Fibroblast of lung (primary cell): ENCODE measurements at regions not wholly inside any gene's neighbourhood (a gene's known extent, or its start where the extent isn't known, plus 50 kb on each side); places are given as distances from the start of the nearest gene placed in this dataset.

Experiments used
- DNase-seq, 2 donors: peaks; one replicate each; pipeline versions ENCODE4 v3.0.0 to v3.0.0-alpha.2; 2010; ENCODE audit warnings: low read depth in 2 of 2
- H2AFZ ChIP-seq: 2 replicates; pipeline ENCODE4 v1.5.1; 2012; ENCODE audit warnings: low read length, control low read depth, inconsistent platforms
- H3K27ac ChIP-seq: 2 replicates; pipeline ENCODE4 v1.5.1; 2011; ENCODE audit warnings: low read length, control low read depth; ENCODE audit not compliant: insufficient read depth
- H3K27me3 ChIP-seq: 2 replicates; pipeline ENCODE4 v1.5.1; 2011; ENCODE audit warnings: mild to moderate bottlenecking, low read length; ENCODE audit not compliant: control insufficient read depth, insufficient read depth
- H3K36me3 ChIP-seq: 2 replicates; pipeline ENCODE4 v1.5.1; 2011; ENCODE audit warnings: low read length; ENCODE audit not compliant: control insufficient read depth, insufficient read depth
- H3K4me1 ChIP-seq: 2 replicates; pipeline ENCODE4 v1.5.1; 2011; ENCODE audit warnings: low read length; ENCODE audit not compliant: control insufficient read depth, insufficient read depth; ENCODE audit errors: extremely low read depth
- H3K4me2 ChIP-seq: 2 replicates; pipeline ENCODE4 v1.5.1; 2011; ENCODE audit warnings: low read length, control low read depth; ENCODE audit not compliant: insufficient read depth; ENCODE audit errors: extremely low read depth
- H3K4me3 ChIP-seq, 4 experiments: fragments of 200-600 bp in 1 of 4; sonication (generic) in 1 of 4; replicated peaks in 1 of 4; 2 replicates each; pipeline ENCODE4 v1.5.1; 2011 to 2016; ENCODE audit warnings: low read length in 4 of 4, low read depth in 3 of 4, mild to moderate bottlenecking in 3 of 4, control low read depth in 2 of 4, inconsistent platforms in 1 of 4, mixed read lengths in 1 of 4; ENCODE audit not compliant: insufficient read depth in 1 of 4; ENCODE audit errors: control extremely low read depth in 1 of 4
- H3K79me2 ChIP-seq: 2 replicates; pipeline ENCODE4 v1.5.1; 2012; ENCODE audit warnings: mild to moderate bottlenecking, low read length, inconsistent platforms; ENCODE audit not compliant: control insufficient read depth, insufficient read depth
- H3K9ac ChIP-seq: 2 replicates; pipeline ENCODE4 v1.5.1; 2011; ENCODE audit warnings: mild to moderate bottlenecking, low read length, control low read depth; ENCODE audit not compliant: insufficient read depth
- H3K9me3 ChIP-seq: 2 replicates; pipeline ENCODE4 v1.5.1; 2012; ENCODE audit warnings: low read depth, low read length; ENCODE audit not compliant: control insufficient read depth, insufficient read depth
- H4K20me1 ChIP-seq: 2 replicates; pipeline ENCODE4 v1.5.1; 2011; ENCODE audit warnings: low read length; ENCODE audit not compliant: control insufficient read depth, insufficient read depth; ENCODE audit errors: extremely low read depth
- CTCF ChIP-seq, 2 donors: IDR thresholded peaks in 1 of 2; conservative IDR thresholded peaks in 1 of 2; 1 replicate in 1 of 2; 2 replicates in 1 of 2; pipeline ENCODE4 v1.5.1; 2011 to 2012; ENCODE audit warnings: low read length in 2 of 2, control low read depth in 1 of 2, inconsistent platforms in 1 of 2, low read depth in 1 of 2, mild to moderate bottlenecking in 1 of 2
- EZH2 ChIP-seq: IDR thresholded peaks from 2 replicates; pipeline ENCODE4 v1.5.1; 2012; ENCODE audit warnings: low read length, control low read depth, mild to moderate bottlenecking; ENCODE audit errors: missing control alignments

- H3K36me3 ChIP-seq, result no peaks in the 10 kb centered on the region
- no peak overlapping the region for H2AFZ ChIP-seq
- H4K20me1 ChIP-seq, result no peaks in the 10 kb centered on the region
- H3K27ac ChIP-seq, result no peak overlapping the region
- H3K4me3 ChIP-seq, result no peak overlapping the region
- H3K4me1 ChIP-seq, result no peaks in the 10 kb centered on the region
- H3K9me3 ChIP-seq, result no peaks in the 10 kb centered on the region
- TF ChIP-seq CTCF (conservative IDR thresholded peaks at IDR 0.05 in 1 of 2, IDR thresholded peaks at IDR 0.05 in 1 of 2; ENCODE audit: low read depth in 1 of 2, low read length in 2 of 2), result no peak
- peak; percentile 43 for TF ChIP-seq EZH2
- peaks cover 14% of the 10 kb centered on the region for H3K27me3 ChIP-seq
- no peak for DNase-seq
- no peak overlapping the region for H3K4me2 ChIP-seq
- H3K9ac ChIP-seq, result no peak overlapping the region
- no peaks in the 10 kb centered on the region for H3K79me2 ChIP-seq
Observed at GRCh38 chr17:6893382-6894205, 62.1 kb upstream of the TEKT1 start.

GRCh38 chr17:6894206-6894528 lies 62.6 kb upstream of the TEKT1 start:
- H3K4me3 ChIP-seq, result no peak overlapping the region
- TF ChIP-seq EZH2 (peak; percentile 20), CTCF (conservative IDR thresholded peaks at IDR 0.05 in 1 of 2, IDR thresholded peaks at IDR 0.05 in 1 of 2; ENCODE audit: low read depth in 1 of 2, low read length in 2 of 2) (peak; percentile 21 to 38)
- no peak overlapping the region for H3K27ac ChIP-seq
- H4K20me1 ChIP-seq, result no peaks in the 10 kb centered on the region
- no peaks in the 10 kb centered on the region for H3K79me2 ChIP-seq
- no peaks in the 10 kb centered on the region for H3K9me3 ChIP-seq
- peaks cover 14% of the 10 kb centered on the region for H3K27me3 ChIP-seq
- no peaks in the 10 kb centered on the region for H3K36me3 ChIP-seq
- H3K4me2 ChIP-seq, result no peak overlapping the region
- no peak overlapping the region for H2AFZ ChIP-seq
- DNase-seq, result no peak
- H3K9ac ChIP-seq, result no peak overlapping the region
- no peaks in the 10 kb centered on the region for H3K4me1 ChIP-seq

- Histone ChIP-seq H3K27ac (no peak overlapping the region), H3K36me3 (no peaks in the 10 kb centered on the region), H3K4me2 (no peak overlapping the region), H3K4me3 (no peak overlapping the region), H3K9me3 (no peaks in the 10 kb centered on the region), H3K4me1 (no peaks in the 10 kb centered on the region), H3K9ac (no peak overlapping the region), H3K27me3 (peaks cover 5% of the 10 kb centered on the region), H3K79me2 (no peaks in the 10 kb centered on the region), H4K20me1 (no peaks in the 10 kb centered on the region), H2AFZ (no peak overlapping the region)
- DNase-seq, result no peak
- no peak for TF ChIP-seq EZH2
- TF ChIP-seq CTCF (conservative IDR thresholded peaks at IDR 0.05 in 1 of 2, IDR thresholded peaks at IDR 0.05 in 1 of 2; ENCODE audit: low read depth in 1 of 2, low read length in 2 of 2), result no peak
Observed at GRCh38 chr17:6901086-6901485, 69.6 kb upstream of the TEKT1 start.
